HCT116 (cell line): ENCODE measurements at regions not wholly inside any gene's neighbourhood (a gene's known extent, or its start where the extent isn't known, plus 50 kb on each side); places are given as distances from the start of the nearest gene placed in this dataset.

Source experiments
- ATAC-seq: fragments of 200-7000 bp; cut with Tn5 transposase; 2 replicates; pipeline ENCODE4 v1.9.1; 2020; ENCODE audit warnings: mild to moderate bottlenecking, moderate library complexity
- BruUV-seq: library from RNA; stranded (reverse); fragments of 400-500 nt; replicated peaks from 2 replicates; lab custom pipeline; 2021; lab: Mats Ljungman, UMichigan
- CTCF ChIA-PET: fragments of 300-600 bp; sonication (Branson Sonifier 250); formaldehyde crosslinking; loops from one replicate; lab custom pipeline; 2021; ENCODE audit warnings: antibody characterized with exemption; lab: Charles Lee
- POLR2A ChIA-PET: fragments of 300-600, 350-600 bp; sonication (Branson Sonifier 250); formaldehyde crosslinking; loops from one replicate; lab custom pipeline; 2021; ENCODE audit warnings: antibody characterized with exemption; lab: Charles Lee
- RAD21 ChIA-PET, 2 experiments: fragments of 300-600 bp; sonication (Branson Sonifier 250); formaldehyde crosslinking; loops; one replicate each; lab custom pipeline; 2023; ENCODE audit warnings: low total read pairs in 2 of 2; ENCODE audit not compliant: uncharacterized antibody in 2 of 2, unreplicated experiment in 2 of 2, low non-redundant PET in 1 of 2; lab: Charles Lee
- DNase-seq: peaks from one replicate; pipeline ENCODE4 v3.0.0-alpha.2; 2010; ENCODE audit warnings: low read depth, low spot score
- H2AFZ ChIP-seq: fragments of 200-600 bp; shearing (Covaris generic), sonication (generic); 2 replicates; pipeline ENCODE4 v1.6.1; 2017; ENCODE audit warnings: low read depth, mixed run types, mixed read lengths, antibody characterized with exemption, low read length; ENCODE audit not compliant: poor library complexity, severe bottlenecking
- H3K27ac ChIP-seq: 2 replicates; pipeline ENCODE4 v1.5.1; 2012; ENCODE audit warnings: low read depth, low read length
- H3K27me3 ChIP-seq: fragments of 200-600 bp; sonication (generic); 2 replicates; pipeline ENCODE4 v1.6.1; 2016; ENCODE audit warnings: mixed run types, low read length, mixed read lengths; ENCODE audit not compliant: insufficient read depth
- H3K36me3 ChIP-seq, 2 experiments: fragments of 200-500 bp in 1 of 2; fragments of 200-600 bp in 1 of 2; sonication (Bioruptor generic) in 1 of 2; sonication (generic) in 1 of 2; 2 replicates each; pipeline versions ENCODE4 v1.5.1 to v1.6.1; 2014 to 2016; ENCODE audit warnings: low read length in 2 of 2, inconsistent platforms in 1 of 2, mixed read lengths in 1 of 2, mixed run types in 1 of 2; ENCODE audit not compliant: insufficient read depth in 2 of 2, control insufficient read depth in 1 of 2
- H3K4me1 ChIP-seq, 2 experiments: fragments of 200-600 bp in 1 of 2; sonication (generic) in 1 of 2; 2 replicates each; pipeline versions ENCODE4 v1.5.1 to v1.6.1; 2012 to 2017; ENCODE audit warnings: low read length in 2 of 2, inconsistent platforms in 1 of 2, mild to moderate bottlenecking in 1 of 2, mixed read lengths in 1 of 2, mixed run types in 1 of 2, moderate library complexity in 1 of 2; ENCODE audit not compliant: insufficient read depth in 2 of 2, control insufficient read depth in 1 of 2
- H3K4me2 ChIP-seq: fragments of 200-600 bp; sonication (generic); 2 replicates; pipeline ENCODE4 v1.6.1; 2017; ENCODE audit warnings: mixed run types, low read length, mixed read lengths
- H3K4me3 ChIP-seq, 2 experiments: fragments of 200-600 bp in 1 of 2; sonication (generic) in 1 of 2; replicated peaks in 1 of 2; 2 replicates each; pipeline ENCODE4 v1.5.1; 2011 to 2016; ENCODE audit warnings: low read length in 2 of 2, control low read depth in 1 of 2, low read depth in 1 of 2, mild to moderate bottlenecking in 1 of 2, mixed read lengths in 1 of 2, mixed run types in 1 of 2
- H3K79me2 ChIP-seq: fragments of 200-600 bp; sonication (generic); 2 replicates; pipeline ENCODE4 v1.6.1; 2017; ENCODE audit warnings: mild to moderate bottlenecking, mixed run types, low read length, moderate library complexity, mixed read lengths; ENCODE audit not compliant: insufficient read depth
- H3K9ac ChIP-seq: fragments of 200-600 bp; sonication (generic); 2 replicates; pipeline ENCODE4 v1.6.1; 2016; ENCODE audit warnings: low read length, mixed read lengths
- H3K9me2 ChIP-seq: fragments of 200-600 bp; sonication (generic), shearing (Covaris generic); 2 replicates; pipeline ENCODE4 v1.6.1; 2017; ENCODE audit warnings: mixed run types, mild to moderate bottlenecking, moderate library complexity; ENCODE audit not compliant: insufficient read depth
- H3K9me3 ChIP-seq, 2 experiments: fragments of 200-500 bp in 1 of 2; fragments of 200-600 bp in 1 of 2; sonication (Bioruptor generic) in 1 of 2; sonication (generic) in 1 of 2; 2 replicates each; pipeline ENCODE4 v1.6.1; 2014 to 2017; ENCODE audit warnings: low read length in 2 of 2, mixed read lengths in 2 of 2, inconsistent platforms in 1 of 2, low read depth in 1 of 2, mild to moderate bottlenecking in 1 of 2, mixed run types in 1 of 2, moderate library complexity in 1 of 2; ENCODE audit not compliant: control insufficient read depth in 1 of 2, insufficient read depth in 1 of 2
- H4K20me1 ChIP-seq: fragments of 200-600 bp; sonication (generic), shearing (Covaris generic); 2 replicates; pipeline ENCODE4 v1.6.1; 2017; ENCODE audit warnings: mixed run types, mild to moderate bottlenecking, moderate library complexity; ENCODE audit not compliant: insufficient read depth
- ATF3 ChIP-seq: IDR thresholded peaks from 2 replicates; pipeline ENCODE4 v1.6.1; 2012
- EGR1 ChIP-seq: IDR thresholded peaks from 2 replicates; pipeline ENCODE4 v1.6.1; 2012; ENCODE audit warnings: low read depth
- EZH2phosphoT487 ChIP-seq: fragments of 200-600 bp; IDR thresholded peaks from 2 replicates; pipeline ENCODE4 v1.6.1; 2018; ENCODE audit warnings: antibody characterized with exemption, borderline replicate concordance
- REST ChIP-seq: IDR thresholded peaks from 2 replicates; pipeline ENCODE4 v1.6.1; 2012; ENCODE audit warnings: low read depth
- SIN3A ChIP-seq: IDR thresholded peaks from 2 replicates; pipeline ENCODE4 v1.6.1; 2012; ENCODE audit warnings: low read depth
- SP1 ChIP-seq: IDR thresholded peaks from 2 replicates; pipeline ENCODE4 v1.6.1; 2012; ENCODE audit warnings: low read depth
- SRF ChIP-seq: IDR thresholded peaks from 2 replicates; pipeline ENCODE4 v1.6.1; 2012; ENCODE audit warnings: low read depth
- intact Hi-C: fragments of 100-400 bp; cut with micrococcal nuclease; formaldehyde crosslinking; loops from 2 replicates; pipeline ENCODE4 v1.10.0; 2022
- TF ChIP-seq, protein P1 (sequence below): IDR thresholded peaks from 2 replicates; pipeline ENCODE4 v1.6.1; 2012

DNA sequence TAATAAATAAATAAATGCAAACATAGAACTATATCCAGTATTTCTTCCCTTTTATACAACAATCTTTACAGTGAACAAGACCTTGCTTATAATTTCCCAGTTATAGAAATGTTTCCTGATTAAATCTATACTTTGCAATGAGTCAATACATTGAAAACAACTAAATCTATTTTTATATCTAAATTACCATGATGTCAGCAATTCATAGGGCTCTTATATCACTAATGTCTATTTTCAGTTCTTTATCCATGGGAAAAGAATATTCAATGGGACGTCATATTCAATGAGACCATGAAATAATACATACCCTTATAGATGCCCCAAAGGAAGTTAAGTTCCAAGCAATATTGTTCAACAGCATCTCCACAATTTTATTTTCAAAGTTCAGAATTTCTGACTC lies 359.9 kb downstream of the CASP12 start:
- no peaks in the 10 kb centered on the region for H3K9me3 ChIP-seq
- no peak for TF ChIP-seq EGR1
- no peak for TF ChIP-seq ATF3
- no peak for TF ChIP-seq REST
- no peak for TF ChIP-seq SIN3A
- no peak for TF ChIP-seq EZH2phosphoT487
- TF ChIP-seq SRF = no peak
- TF ChIP-seq SP1 = no peak
- TF ChIP-seq, protein P1, sequence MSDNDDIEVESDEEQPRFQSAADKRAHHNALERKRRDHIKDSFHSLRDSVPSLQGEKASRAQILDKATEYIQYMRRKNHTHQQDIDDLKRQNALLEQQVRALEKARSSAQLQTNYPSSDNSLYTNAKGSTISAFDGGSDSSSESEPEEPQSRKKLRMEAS = no peak
- no peak overlapping the region for H3K27ac ChIP-seq
- H3K4me2 ChIP-seq = no peak overlapping the region
- no peak overlapping the region for H2AFZ ChIP-seq
- ATAC-seq = no peak
- POLR2A ChIA-PET = no interaction called here
- CTCF ChIA-PET = no interaction called here
- intact Hi-C loops = no loop called here
- no peaks in the 10 kb centered on the region for H3K9me2 ChIP-seq
- DNase-seq = no peak
- no peaks in the 10 kb centered on the region for H3K4me1 ChIP-seq
- H3K9ac ChIP-seq = no peak overlapping the region
- no peak overlapping the region for H3K4me3 ChIP-seq
- RAD21 ChIA-PET = no interaction called here
- H4K20me1 ChIP-seq = no peaks in the 10 kb centered on the region
- H3K27me3 ChIP-seq = no peaks in the 10 kb centered on the region
- BruUV-seq = no TSS peak
- H3K79me2 ChIP-seq = no peaks in the 10 kb centered on the region
- no peaks in the 10 kb centered on the region for H3K36me3 ChIP-seq
